ENCODE measurements at regions not wholly inside any gene's neighbourhood (a gene's known extent, or its start where the extent isn't known, plus 50 kb on each side); places are given as distances from the start of the nearest gene placed in this dataset.
"Not testable (repeated sequence)": the region's sequence is repeated elsewhere in the genome, so short reads cannot be mapped to it uniquely, and the experiment has no call there.

DNA sequence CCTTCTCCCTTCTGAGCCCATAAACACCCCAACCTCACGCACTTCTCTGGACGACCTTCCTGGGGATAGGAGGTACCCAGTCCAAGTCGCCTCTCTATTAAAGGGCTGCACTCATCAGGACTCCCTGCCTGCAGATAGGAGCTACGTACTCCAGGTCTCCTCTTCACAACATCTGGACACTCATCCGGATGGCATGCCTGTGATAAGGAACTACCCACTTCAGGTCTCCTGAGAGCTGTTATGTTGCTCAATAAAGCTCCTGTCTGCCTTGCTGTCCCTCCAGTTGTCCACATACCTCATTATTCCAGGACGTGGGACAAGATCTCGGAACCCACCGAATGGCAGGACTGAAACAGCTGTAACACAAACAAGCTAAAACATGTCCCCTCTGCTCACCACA is 548.0 kb downstream of the TBC1D32 start:
- DNase-seq, result no peak

DNA sequence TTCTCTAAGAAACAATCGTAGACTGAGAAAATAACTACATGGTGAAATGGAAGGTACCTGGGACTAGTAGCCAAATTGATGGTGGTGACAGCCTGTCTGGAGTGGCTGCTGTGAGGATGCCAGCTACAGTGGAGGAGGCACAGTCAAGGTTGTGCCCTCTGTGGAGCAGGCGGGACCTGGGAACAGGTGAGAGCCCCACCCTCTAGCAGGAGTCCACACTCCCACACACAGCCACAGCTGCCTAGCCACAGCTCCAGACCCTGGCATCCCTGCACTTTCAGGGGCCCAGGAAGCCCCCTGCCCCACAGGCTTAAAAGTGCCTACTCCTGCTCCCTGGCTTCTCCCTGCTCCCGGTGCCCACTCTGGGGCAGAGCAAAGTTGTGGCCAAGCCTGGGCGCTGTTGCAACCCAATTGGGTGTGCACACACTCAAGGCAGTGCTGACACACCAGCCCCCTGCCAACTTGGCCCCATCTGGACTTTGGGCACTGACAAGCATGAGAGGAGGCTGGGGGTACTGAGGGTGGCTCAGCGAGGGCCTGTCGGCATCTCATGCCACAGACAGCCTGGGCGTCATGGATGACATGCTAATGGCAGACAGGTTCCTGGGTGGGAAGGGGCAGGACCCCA is 548.7 kb downstream of the TBC1D32 start:
- DNase-seq, result no peak

DNA sequence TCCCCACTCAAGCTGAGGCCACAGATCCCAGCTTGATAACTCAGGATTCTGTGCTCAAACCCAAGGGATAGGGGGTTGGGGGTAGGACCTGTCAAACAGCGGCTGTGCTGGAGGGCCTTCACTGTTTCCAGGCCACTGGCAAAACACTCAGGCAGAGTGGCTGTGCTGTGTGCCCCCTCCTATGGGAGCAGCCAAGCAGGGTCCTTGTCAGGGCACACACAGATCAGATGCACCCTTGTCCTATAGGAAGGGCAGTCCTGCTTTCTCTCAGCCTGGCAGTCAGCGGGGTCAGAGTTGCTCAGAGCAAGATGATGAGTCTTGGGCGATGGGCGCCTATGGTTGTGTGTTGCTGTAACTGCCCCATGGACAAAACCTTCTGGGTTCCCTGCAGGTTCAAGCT is 554.8 kb downstream of the TBC1D32 start:
- no peak for DNase-seq

DNA sequence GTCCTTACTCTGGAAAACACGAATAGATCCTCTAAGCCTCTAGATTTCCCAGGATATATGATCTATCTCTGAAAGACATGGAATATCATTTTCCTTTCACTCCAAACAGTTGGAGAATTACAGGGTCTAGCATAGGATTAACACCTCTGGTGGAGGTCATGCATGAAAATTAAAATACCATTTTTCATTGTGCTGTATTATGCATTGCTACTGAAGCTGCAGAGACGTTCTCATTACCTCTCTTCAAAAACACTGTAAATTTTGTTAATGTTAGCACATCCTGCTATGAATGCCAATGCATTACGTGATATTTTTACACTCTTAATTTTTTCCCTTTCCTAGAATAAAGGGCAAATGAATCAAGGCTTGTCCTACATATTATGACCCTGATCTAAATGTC is 558.6 kb downstream of the TBC1D32 start:
- DNase-seq, result no peak

GRCh38 chr6:120774275-120774674 is 560.0 kb downstream of the TBC1D32 start:
- DNase-seq, result no peak

GRCh38 chr6:120771019-120771418 is 563.3 kb downstream of the TBC1D32 start:
- no peak for DNase-seq

DNA sequence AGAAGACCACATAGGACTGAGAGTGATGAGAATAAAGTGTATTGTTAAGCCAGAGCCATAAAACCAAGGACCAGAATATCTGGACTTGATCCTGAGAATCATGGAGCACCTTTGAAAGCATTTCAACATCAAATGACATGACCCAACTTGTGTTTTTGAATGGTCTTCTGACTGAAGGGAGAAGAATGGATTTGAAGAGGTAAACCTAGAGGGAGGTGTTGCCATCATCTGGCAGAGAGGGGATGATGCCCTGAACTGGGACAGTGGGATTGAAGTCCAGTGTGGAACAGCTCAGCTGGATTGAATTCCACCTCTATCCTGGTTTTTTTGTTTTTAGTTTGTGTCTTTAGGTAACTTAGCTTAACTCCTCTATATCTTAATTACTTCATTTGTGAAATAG is 570.0 kb downstream of the TBC1D32 start:
- no peak for DNase-seq

DNA sequence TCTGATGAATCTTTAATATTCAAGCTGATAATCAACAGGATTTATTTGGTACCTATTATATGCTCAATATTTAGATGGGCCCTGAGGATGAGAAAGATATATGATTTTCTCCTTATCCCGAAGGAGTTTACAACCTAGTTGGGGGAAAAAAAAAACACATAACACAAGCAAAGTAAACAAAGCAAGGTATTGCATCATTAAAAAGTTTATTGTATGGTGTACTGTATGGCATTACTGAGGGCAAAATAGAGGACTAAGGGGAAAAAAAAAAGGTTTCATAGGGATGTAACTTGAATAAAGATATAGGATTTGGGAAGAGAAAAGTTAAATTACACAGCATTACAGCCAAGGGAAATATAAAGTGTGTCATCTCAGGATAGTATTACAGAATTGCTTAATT is 574.7 kb downstream of the TBC1D32 start:
- no peak for DNase-seq

DNA sequence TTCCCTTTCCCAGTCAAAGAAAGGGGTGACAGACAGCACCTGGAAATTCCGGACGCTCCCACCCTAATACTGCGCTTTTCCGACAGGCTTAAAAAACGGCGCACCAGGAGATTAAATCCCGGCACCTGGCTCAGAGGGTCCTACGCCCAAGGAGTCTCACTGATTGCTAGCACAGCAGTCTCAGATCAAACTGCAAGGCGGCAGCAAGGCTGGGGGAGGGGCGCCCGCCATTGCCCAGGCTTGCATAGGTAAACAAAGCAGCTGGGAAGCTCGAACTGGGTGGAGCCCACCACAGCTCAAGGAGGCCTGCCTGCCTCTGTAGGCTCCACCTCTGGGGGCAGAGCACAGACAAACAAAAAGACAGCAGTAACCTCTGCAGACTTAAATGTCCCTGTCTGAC is 585.7 kb downstream of the TBC1D32 start:
- not testable (repeated sequence) for DNase-seq

DNA sequence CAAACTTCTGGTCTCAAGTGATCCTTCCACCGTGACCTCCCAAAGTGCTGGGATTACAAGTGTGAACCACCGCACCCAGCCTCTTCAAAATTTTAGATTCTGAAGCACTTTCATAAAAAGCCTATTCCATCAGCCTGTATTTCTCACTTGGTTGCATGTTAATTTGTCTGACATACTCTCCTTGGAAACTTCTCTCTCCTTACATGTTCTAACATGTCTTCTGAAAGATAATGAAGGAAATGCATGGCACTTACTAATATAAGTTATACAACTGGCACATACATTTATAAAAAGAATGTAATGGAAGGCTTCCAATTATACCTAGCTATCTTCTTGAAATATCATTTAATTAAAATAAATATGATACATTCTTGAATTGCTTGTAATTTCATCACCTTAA is 597.5 kb downstream of the TBC1D32 start:
- DNase-seq, result no peak

DNA sequence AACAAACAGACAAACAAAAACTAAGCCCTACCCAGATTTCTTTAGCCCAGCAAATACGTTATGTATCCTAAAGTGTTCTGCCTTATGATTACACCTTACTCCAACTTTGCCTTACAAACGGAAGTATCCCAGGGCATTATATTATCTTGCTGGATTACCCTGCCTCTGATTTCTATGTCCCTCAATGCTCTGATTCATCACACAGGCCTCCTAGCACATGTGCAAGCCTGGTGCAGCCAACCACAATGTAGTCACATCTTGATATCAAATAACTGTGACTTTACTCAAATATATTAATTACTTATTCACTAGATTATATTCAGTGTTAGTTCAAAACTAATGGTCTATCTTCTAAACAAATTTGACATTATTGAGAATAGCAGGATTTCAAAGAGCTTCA is 598.6 kb downstream of the TBC1D32 start:
- DNase-seq, result no peak

- DNase-seq, result no peak
Observed at GRCh38 chr6:120711255-120711654, 623.0 kb downstream of the TBC1D32 start.

DNA sequence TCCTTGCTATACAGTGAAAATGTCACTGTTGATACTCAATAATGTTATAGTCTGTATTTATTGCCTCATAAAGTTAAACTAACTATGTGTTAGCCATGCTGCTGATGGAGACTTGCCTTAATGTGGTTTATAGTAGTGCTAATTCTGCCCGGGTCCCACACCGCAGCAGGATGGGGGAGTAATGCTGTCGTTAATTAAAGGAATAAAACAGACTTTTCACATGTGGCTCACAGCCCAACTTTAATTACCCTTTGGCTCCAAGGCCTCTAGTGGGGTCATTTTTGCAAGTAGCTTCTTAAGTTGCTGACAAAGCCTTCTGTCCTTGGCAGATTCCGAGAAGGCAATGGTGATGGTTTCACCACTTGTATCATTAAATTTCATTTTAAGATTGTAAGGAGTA is 634.3 kb downstream of the TBC1D32 start:
- no peak for DNase-seq

DNA sequence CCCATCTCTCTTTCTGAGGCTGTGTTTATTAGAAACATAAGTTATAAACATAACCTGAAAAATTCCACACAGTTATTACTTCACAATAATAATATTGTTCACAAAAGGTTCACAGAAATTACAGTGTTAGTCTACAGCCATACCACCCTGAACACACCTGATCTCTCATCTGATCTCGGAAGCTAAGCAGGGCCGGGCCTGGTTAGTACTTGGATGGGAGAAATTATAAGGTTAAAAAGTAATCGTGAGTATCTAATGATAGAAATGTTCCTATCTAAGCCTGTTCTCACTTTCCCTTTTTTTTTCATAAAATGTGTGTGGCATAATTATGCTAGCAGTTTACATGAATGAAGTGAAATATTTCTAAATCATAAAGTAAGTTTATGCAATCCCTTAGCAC is 647.8 kb downstream of the TBC1D32 start:
- no peak for DNase-seq

GRCh38 chr6:120682145-120682544 is 652.1 kb downstream of the TBC1D32 start:
- no peak for DNase-seq

DNA sequence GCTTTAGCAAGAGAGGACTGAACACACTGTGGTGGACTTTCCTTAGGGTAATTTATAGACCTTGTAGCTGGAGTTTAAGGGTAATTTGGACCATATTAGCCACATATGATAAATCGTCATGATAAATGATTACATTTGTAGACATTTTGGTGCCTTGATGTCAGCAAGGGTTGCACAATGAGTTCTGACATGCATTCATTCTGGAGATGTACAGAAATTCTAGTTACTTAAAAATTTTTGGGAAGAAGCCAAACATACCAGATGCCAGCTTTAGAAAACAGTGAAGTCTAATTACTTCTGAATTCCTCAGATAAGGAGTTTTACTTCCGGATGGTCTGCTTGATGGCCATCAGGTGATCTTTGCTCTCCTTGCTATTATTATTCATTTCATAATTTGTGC is 653.1 kb downstream of the TBC1D32 start:
- DNase-seq, result no peak

DNA sequence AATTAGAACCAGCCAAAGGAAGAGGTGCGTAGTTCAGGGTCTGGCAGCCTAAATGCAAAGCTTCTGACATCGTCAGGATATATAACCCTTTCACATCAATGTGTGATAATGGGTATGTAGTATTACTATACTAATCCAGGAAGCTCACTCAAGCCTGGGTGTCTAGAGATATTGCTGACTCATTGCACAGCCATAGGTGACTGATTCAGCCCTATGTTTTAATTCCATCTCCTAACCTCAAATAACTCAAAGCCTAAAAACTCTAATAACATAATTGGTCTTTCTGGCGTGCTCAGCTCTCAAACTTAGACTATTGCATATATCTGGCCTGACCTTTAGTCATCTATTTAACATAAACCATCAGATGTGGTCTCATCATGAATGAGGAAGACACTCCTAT is 658.4 kb downstream of the TBC1D32 start:
- DNase-seq, result no peak

DNA sequence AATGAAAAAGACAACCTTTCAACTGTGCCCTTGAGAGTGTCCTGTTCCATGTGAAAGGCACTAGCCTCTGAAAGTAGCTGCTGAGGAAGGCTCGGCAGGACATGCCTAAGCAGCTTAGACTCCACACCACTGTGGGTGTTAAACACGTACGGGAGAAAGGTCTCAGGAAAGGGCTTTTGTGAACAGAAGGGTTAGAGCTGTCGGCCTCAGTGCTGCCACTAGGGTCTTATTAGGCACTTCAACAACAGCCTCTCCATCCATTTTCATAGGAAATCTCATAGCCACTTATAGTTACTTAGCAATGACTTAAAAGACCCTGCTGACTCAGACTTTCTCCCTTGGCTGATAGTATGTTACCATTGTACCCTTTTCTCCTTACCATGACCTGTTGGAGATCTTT is 662.8 kb downstream of the TBC1D32 start:
- no peak for DNase-seq

- no peak for DNase-seq
Observed at GRCh38 chr6:120652506-120652905, 681.8 kb downstream of the TBC1D32 start.

GRCh38 chr6:120648713-120649112 is 685.6 kb downstream of the TBC1D32 start:
- DNase-seq, result no peak

- DNase-seq, result no peak
Observed at GRCh38 chr6:120646101-120646500, 688.2 kb downstream of the TBC1D32 start.

DNA sequence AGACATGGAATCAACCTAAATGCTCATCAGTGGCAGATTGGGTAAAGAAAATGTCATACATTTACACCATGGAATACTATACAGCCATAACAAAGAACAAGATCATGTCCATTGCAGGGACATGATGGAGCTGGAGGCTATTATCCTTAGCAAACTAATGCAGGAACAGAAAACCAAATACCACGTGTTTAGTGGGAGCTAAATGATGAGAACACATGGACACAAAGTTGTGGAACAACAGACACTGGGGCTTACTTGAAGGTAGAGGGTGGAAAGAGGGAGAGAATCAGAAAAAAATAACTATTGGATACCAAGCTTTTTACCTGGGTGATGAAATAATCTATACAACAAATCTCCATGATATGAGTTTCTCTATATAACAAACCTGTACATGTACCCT is 701.3 kb downstream of the TBC1D32 start:
- DNase-seq, result no peak

GRCh38 chr6:120627612-120628011 is 706.7 kb downstream of the TBC1D32 start:
- no peak for DNase-seq

DNA sequence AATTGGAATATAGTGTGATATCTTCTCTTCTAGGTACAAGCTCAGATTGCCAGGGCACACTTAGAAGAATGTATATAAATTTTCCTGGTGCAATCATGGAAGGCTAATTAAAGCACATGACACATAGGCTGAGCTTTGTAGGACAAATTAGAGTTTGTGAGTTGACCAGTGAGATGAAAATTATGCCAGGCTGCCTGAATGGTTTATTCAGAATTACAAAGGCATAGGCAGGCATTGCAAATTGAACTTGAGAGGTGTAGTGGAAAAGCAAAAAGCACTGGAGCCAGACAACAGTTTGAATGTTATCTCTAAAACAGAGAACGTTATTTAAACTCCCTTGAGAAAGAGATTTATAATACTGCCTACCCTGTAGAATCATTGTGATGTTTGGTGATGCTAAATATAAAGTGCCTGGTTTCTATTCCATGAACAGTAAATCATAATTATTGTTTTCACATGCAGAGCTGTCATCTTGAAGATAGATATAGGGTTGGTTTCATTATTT is 712.1 kb downstream of the TBC1D32 start:
- DNase-seq, result no peak

DNA sequence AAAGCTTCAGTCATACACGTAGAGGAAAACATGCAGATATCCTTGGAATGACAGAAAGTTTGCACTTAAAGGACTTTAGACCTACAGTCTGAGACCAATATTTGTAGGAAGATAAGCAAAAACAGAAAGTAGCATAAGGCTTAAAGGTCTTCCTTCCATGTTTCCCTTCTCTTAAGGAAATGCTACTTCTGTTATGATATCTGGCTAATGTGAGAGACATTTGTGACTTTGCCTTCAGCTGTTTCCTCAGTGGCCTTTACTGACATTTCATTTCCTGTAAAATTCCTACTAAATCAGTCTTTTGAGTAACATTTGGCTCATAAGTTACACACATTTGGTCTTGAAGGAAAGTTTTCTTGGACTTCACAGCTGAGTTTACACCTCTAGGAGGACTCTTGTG is 713.4 kb downstream of the TBC1D32 start:
- no peak for DNase-seq

DNA sequence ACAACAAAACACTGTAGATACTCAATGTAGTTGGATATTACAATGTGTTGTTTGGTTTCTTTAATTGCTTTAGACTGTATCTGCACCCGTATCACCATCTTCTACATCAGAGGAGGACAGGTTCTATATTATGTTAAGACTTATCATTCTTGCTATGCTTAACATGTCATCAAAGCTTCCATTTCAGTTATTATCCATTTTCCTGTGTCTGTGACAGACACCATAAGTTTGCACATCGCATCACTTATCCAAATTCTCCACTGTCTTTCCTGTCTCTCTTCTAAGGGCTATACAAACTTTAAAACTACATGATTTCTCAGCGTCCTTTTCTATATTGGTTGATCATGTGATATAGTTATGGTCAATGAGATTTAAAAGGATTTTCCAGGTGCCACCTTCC is 719.0 kb downstream of the TBC1D32 start:
- DNase-seq, result no peak
